ENCODE measurements at regions not wholly inside any gene's neighbourhood (a gene's known extent, or its start where the extent isn't known, plus 50 kb on each side); places are given as distances from the start of the nearest gene placed in this dataset.

DNA sequence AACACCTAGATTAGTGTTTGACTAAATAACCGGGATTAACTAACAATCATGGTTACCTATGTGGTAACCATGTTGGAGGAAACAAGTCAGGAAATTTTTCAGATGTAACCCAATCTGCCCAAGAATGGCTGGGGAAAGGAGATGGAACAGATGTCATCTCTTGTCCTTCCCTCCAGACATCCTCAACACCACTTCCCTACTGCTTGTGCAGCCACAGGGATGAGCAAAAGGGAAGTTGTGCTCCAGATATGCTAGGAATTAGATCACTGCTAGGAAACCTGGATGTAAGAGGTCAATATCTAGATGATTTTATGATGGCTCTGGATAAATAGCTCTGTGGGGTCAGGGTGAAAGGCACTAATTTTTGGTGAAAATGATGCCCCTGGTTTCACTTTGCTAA lies 61.3 kb upstream of the ELL2 start:
- TF ChIP-seq CTCF (IDR thresholded peaks at IDR 0.05): no peak
- TF ChIP-seq POLR2A (IDR thresholded peaks at IDR 0.05): no peak
- H3K4me1 ChIP-seq: peaks cover 10 to 14% of the 10 kb centered on the region in 2 donors
- intact Hi-C loops (cut with DNase I): no loop called here
- H3K4me3 ChIP-seq (replicated peaks in 1 of 3): no peak overlapping the region
- WGBS, 2 donors: 96 to 100% methylated on average over 1 of the region's 1 CpG
- no peaks in the 10 kb centered on the region for H3K36me3 ChIP-seq
- no peaks in the 10 kb centered on the region for H3K27me3 ChIP-seq
- no peak for DNase-seq
- H3K9me3 ChIP-seq: no peaks in the 10 kb centered on the region
- no peak overlapping the region for H3K27ac ChIP-seq

DNA sequence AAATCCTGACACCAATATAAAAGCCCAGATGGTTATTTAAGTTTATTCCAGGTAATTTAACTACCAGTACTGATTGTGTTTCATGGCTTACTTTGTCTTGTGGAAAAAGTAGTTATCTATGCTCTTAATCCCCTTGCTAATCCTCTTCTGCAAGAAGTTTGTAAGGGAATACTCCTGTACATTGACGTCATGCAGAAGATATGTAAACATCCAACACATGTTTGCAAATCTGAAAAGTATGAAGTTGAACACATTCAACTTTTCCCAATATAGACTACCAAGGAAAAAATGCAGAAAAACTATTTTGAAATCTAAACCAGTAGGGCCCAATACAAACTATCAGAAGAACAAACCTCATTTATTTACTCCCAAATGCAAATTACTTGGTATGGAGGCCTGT lies 56.3 kb upstream of the ELL2 start:
- H3K27me3 ChIP-seq: no peaks in the 10 kb centered on the region
- H3K27ac ChIP-seq: no peak overlapping the region
- H3K4me3 ChIP-seq (replicated peaks in 1 of 3): no peak overlapping the region
- TF ChIP-seq POLR2A (IDR thresholded peaks at IDR 0.05): no peak
- no peak for TF ChIP-seq CTCF (IDR thresholded peaks at IDR 0.05)
- no peak for DNase-seq
- H3K36me3 ChIP-seq: no peaks in the 10 kb centered on the region
- H3K4me1 ChIP-seq: no peaks in the 10 kb centered on the region
- H3K9me3 ChIP-seq: no peaks in the 10 kb centered on the region
- intact Hi-C loops (cut with DNase I): no loop called here
- 83 to 89% methylated on average over 1 of the region's 1 CpG for WGBS, 2 donors

DNA sequence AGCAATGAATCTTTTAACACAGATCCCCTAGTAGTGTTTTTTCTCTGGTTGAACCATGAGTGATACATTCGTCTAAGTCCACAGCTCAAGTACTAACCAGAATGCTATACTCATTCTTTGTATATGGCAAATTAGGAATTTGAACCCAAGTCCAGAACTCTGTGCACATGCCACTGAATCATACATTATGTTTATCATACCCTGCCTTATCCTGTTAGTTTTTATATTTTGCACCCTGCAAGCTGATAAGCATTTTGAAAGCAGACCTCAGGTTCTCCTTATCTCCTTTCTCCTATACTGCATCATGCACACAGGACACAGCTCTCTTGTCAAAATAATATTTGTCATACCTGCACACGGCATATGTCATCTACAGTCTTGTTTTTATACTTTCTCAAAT lies 54.6 kb upstream of the ELL2 start:
- Histone ChIP-seq H3K4me1 (no peaks in the 10 kb centered on the region), H3K4me3 (replicated peaks in 1 of 3) (no peak overlapping the region), H3K27ac (no peak overlapping the region), H3K36me3 (no peaks in the 10 kb centered on the region), H3K27me3 (no peaks in the 10 kb centered on the region), H3K9me3 (no peaks in the 10 kb centered on the region)
- no peak for DNase-seq
- intact Hi-C loops (cut with DNase I): no loop called here
- TF ChIP-seq POLR2A (IDR thresholded peaks at IDR 0.05) (no peak), CTCF (IDR thresholded peaks at IDR 0.05) (no peak)
- WGBS, 2 donors: 95 to 99% methylated on average over 2 of the region's 2 CpGs

DNA sequence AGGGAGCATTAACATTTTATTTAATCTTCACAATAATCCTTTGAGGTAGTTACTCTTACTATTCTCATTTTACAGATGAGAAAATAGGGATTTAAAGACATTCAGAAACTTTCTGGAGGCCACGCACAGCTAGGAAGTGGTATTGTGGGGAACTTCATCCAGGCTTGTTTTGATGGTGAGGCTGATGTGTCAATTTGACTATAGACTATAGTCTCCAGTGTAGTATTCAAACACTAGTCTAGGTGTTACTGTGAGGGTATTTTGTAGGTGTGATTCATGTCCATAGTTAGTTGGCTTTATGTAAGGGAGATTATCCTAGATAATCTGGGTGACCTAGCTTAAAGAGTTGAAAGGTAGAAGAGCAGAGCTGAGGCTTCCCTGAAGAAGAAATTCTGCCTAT lies 54.1 kb upstream of the ELL2 start:
- no peaks in the 10 kb centered on the region for H3K4me1 ChIP-seq
- H3K4me3 ChIP-seq (replicated peaks in 1 of 3): no peak overlapping the region
- intact Hi-C loops (cut with DNase I): no loop called here
- no peak for DNase-seq
- H3K9me3 ChIP-seq: no peaks in the 10 kb centered on the region
- no peak for TF ChIP-seq CTCF (IDR thresholded peaks at IDR 0.05)
- TF ChIP-seq POLR2A (IDR thresholded peaks at IDR 0.05): no peak
- H3K36me3 ChIP-seq: no peaks in the 10 kb centered on the region
- 88 to 98% methylated on average over 1 of the region's 1 CpG for WGBS, 2 donors
- no peak overlapping the region for H3K27ac ChIP-seq
- no peaks in the 10 kb centered on the region for H3K27me3 ChIP-seq

GRCh38 chr5:96014395-96014794 lies 52.7 kb upstream of the ELL2 start:
- H3K4me3 ChIP-seq (replicated peaks in 1 of 3): no peak overlapping the region
- H3K4me1 ChIP-seq: no peaks in the 10 kb centered on the region
- no peaks in the 10 kb centered on the region for H3K27me3 ChIP-seq
- DNase-seq: no peak
- 100% methylated on average over 1 of the region's 1 CpG for WGBS, 2 donors
- no peaks in the 10 kb centered on the region for H3K36me3 ChIP-seq
- H3K27ac ChIP-seq: no peak overlapping the region
- intact Hi-C loops (cut with DNase I): no loop called here
- H3K9me3 ChIP-seq: no peaks in the 10 kb centered on the region
- TF ChIP-seq POLR2A (IDR thresholded peaks at IDR 0.05): no peak
- TF ChIP-seq CTCF (IDR thresholded peaks at IDR 0.05): no peak
